Stimulated activated naive CD8-positive, alpha-beta T cell treated with anti-CD3 and anti-CD28 coated beads, Interleukin-15, Interleukin-2, amounts not matched to agents 100 ng/mL and 50 ng/mL, for 24 hours (primary cell): ENCODE measurements at regions not wholly inside any gene's neighbourhood (a gene's known extent, or its start where the extent isn't known, plus 50 kb on each side); places are given as distances from the start of the nearest gene placed in this dataset.
"Not testable (repeated sequence)": the region's sequence is repeated elsewhere in the genome, so short reads cannot be mapped to it uniquely, and the experiment has no call there.

Source experiments
- H3K27ac Mint-ChIP-seq: one replicate; pipeline ENCODE4 v1.8.0; 2021; ENCODE audit warnings: mild to moderate bottlenecking, mixed read lengths
- H3K27me3 Mint-ChIP-seq: one replicate; pipeline ENCODE4 v1.8.0; 2021; ENCODE audit warnings: mixed read lengths
- H3K36me3 Mint-ChIP-seq: one replicate; pipeline ENCODE4 v1.8.0; 2021; ENCODE audit warnings: low read depth, mixed read lengths
- H3K4me1 Mint-ChIP-seq: one replicate; pipeline ENCODE4 v1.8.0; 2021; ENCODE audit warnings: low read depth, mixed read lengths
- H3K4me3 Mint-ChIP-seq: one replicate; pipeline ENCODE4 v1.8.0; 2021; ENCODE audit warnings: mild to moderate bottlenecking, mixed read lengths
- H3K9me3 Mint-ChIP-seq: one replicate; pipeline ENCODE4 v1.8.0; 2021; ENCODE audit warnings: mixed read lengths

DNA sequence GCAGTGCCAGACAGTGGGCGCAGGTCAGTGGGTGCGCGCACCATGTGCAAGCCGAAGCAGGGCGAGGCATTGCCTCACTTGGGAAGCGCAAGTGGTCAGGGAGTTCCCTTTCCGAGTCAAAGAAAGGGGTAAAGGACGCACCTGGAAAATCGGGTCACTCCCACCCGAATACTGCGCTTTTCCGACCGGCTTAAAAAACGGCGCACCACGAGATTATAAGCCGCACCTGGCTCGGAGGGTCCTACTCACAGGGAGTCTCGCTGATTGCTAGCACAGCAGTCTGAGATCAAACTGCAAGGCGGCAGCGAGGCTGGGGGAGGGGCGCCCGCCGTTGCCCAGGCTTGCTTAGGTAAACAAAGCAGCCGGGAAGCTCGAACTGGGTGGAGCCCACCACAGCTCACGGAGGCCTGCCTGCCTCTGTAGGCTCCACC is 77.9 kb downstream of the NR4A2 start:
- H3K36me3 Mint-ChIP-seq, H3K4me1 Mint-ChIP-seq, H3K9me3 Mint-ChIP-seq, H3K27me3 Mint-ChIP-seq: not testable (repeated sequence)
- Mint-ChIP-seq H3K4me3 (peak overlapping the region; percentile 52), H3K27ac (peak overlapping the region; percentile 10)

DNA sequence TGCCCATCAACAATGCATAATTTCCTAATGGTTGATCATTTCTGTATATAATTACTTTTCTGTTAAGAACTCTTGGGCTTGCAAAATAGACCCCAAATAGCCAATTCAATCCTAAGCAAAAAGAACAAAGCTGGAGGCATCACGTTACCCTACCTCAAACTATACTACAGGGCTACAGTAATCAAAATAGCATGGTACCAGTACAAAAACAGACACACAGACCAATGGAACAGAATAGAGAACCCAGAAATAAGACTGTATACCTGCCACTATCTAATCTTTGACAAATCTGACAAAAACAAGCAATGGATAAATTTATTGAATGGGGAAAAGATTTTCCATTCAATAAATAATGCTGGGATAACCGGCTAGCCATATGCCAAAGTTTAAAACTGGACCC is 78.8 kb downstream of the NR4A2 start:
- no peaks in the 10 kb centered on the region for H3K9me3 Mint-ChIP-seq
- H3K27me3 Mint-ChIP-seq: peaks cover 6% of the 10 kb centered on the region
- H3K4me3 Mint-ChIP-seq: peak overlapping the region; percentile 52
- H3K4me1 Mint-ChIP-seq: no peaks in the 10 kb centered on the region
- H3K27ac Mint-ChIP-seq: no peak overlapping the region
- no peaks in the 10 kb centered on the region for H3K36me3 Mint-ChIP-seq

DNA sequence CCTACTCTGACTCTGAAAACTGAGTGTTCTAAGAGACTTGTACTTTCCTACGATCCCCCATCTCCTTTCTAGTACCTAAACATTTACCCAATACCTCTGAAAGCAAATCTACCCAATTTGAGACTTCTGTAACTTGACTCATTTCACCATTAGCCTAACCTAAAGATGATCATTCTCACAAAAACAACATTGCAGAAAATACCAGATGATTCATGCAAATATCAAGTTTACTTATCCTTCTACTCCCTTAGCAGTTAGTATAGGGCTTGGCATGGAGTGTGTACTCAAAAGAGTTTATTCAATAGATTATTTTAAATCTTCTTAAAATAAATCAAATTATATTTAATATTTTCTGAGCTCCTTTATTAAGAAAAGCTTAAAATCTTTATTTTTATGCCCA is 89.6 kb downstream of the NR4A2 start:
- Mint-ChIP-seq H3K27me3 (peaks cover 5% of the 10 kb centered on the region), H3K36me3 (peaks cover under 1% of the 10 kb centered on the region), H3K4me1 (no peaks in the 10 kb centered on the region), H3K4me3 (no peak overlapping the region), H3K9me3 (peaks cover 3% of the 10 kb centered on the region), H3K27ac (no peak overlapping the region)

DNA sequence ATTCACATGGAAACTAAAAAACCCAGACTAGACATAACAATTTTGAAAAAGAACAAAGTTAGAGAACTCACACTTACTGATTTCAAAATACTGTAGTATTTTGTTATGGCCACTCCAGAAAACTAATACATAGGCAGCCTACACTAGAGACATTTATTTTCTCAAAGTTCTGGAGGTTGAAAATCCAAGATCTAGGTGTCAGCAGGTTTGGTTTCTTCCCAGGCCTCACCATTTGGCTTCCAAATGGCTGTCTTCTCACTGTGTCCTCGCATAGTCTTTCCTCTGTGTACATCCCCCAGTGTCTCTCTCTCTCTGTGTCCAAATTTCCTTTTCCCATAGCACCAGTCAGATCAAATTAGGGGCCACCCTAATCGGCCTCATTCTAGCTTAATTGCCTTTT is 95.0 kb downstream of the NR4A2 start:
- Mint-ChIP-seq H3K4me1 (no peaks in the 10 kb centered on the region), H3K4me3 (no peak overlapping the region), H3K27ac (peak overlapping the region; percentile 29), H3K27me3 (peaks cover under 1% of the 10 kb centered on the region), H3K36me3 (peaks cover 4% of the 10 kb centered on the region), H3K9me3 (peaks cover 17% of the 10 kb centered on the region)

DNA sequence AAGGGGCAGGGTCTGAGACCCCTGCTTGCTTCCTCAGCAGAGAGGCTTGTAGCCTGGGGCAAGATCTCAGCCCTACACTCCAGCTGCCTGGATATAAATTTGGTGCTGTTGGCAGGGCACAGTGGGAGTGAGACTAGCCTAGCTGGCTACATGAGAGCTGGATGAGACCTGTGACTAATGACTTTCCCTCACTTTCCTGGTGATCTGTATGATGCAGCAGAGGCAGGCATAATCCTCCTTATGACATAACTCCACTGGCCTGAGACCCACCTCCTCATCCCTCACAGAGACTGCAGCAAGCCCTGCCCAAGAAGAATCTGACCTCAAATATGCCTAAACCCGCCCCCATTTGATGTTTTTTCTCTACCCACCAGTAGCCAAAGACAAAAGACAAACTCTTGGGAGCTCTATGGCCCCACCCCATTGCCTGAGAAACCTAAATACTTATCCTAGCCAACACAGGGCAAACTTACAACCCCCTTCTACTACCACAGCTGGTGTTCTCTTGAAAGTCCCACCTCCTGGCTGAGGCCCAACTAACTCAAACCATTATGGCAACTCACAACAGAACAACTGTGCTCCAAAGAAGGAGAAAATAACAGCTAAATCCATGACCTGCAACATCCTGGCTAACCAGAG is 102.7 kb downstream of the NR4A2 start:
- no peaks in the 10 kb centered on the region for H3K27me3 Mint-ChIP-seq
- peaks cover 20% of the 10 kb centered on the region for H3K9me3 Mint-ChIP-seq
- H3K27ac Mint-ChIP-seq: no peak overlapping the region
- H3K4me1 Mint-ChIP-seq: no peaks in the 10 kb centered on the region
- no peak overlapping the region for H3K4me3 Mint-ChIP-seq
- H3K36me3 Mint-ChIP-seq: no peaks in the 10 kb centered on the region

DNA sequence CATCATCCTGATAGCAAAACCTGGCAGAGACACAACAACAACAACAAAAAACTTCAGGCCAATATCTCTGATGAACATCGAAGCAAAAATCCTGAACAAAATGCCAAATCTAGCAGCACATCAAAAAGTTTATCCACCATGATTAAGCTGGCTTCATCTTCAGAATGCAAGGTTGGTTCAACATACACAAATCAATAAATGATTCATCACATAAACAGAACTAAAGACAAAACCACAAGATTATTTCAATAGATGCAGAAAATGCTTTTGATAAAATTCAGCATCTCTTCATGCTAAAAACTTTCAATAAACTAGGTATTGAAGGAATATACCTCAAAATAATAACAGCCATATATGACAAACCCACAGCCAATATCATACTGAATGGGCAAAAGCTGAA is 109.2 kb downstream of the NR4A2 start:
- not testable (repeated sequence) for H3K4me3 Mint-ChIP-seq, H3K36me3 Mint-ChIP-seq, H3K27ac Mint-ChIP-seq, H3K27me3 Mint-ChIP-seq, H3K4me1 Mint-ChIP-seq
- H3K9me3 Mint-ChIP-seq: peaks cover 16% of the 10 kb centered on the region

DNA sequence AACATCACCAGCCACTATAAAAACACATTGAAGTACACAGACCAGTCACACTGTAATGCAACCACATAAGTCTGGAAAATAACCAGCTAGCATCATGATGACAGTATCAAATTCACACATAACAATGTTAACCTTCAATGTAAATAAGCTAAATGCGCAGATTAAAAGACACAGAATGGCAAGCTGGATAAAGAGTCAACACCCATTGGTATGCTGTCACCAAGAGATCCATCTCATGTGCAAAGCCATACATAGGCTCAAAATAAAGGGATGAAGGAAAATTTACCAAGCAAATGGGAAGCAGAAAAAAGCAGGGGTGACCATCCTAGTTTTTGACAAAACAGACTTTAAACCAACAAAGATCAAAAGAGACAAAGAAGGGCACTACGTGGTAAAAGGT is 110.8 kb downstream of the NR4A2 start:
- H3K4me3 Mint-ChIP-seq: no peak overlapping the region
- H3K36me3 Mint-ChIP-seq: no peaks in the 10 kb centered on the region
- no peaks in the 10 kb centered on the region for H3K4me1 Mint-ChIP-seq
- no peak overlapping the region for H3K27ac Mint-ChIP-seq
- peaks cover 16% of the 10 kb centered on the region for H3K9me3 Mint-ChIP-seq
- no peaks in the 10 kb centered on the region for H3K27me3 Mint-ChIP-seq

DNA sequence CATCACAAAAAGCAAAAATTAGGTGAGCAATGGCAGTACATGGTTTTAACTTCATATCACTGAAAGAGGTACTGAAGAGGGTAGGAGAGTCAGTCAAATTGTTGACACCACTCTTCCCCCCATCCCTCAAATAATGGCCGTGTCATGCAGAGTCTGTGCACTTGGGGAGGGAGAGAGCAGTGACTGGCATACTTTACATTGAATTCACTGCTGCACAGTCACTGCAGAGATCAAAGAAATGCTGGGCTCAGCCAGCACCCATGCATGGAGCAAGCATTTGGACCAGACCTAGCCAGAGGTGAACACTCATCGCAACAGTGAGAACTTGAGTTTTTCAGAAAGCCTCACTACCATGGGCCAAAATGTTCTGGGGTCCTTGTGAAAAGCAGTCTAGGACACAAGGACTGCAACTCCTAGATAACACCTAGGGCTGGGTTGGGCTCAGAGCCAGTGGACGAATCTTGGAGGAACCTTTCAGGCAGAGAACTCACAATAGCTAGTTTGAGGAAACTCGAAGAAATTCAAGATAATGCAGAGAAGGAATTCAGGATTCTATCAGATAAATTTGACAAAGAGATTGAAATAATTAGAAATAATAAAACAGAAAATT is 112.9 kb downstream of the NR4A2 start:
- Mint-ChIP-seq H3K27me3 (peaks cover 4% of the 10 kb centered on the region), H3K27ac (no peak overlapping the region), H3K4me3 (no peak overlapping the region), H3K9me3 (peaks cover 16% of the 10 kb centered on the region), H3K36me3 (no peaks in the 10 kb centered on the region), H3K4me1 (no peaks in the 10 kb centered on the region)

DNA sequence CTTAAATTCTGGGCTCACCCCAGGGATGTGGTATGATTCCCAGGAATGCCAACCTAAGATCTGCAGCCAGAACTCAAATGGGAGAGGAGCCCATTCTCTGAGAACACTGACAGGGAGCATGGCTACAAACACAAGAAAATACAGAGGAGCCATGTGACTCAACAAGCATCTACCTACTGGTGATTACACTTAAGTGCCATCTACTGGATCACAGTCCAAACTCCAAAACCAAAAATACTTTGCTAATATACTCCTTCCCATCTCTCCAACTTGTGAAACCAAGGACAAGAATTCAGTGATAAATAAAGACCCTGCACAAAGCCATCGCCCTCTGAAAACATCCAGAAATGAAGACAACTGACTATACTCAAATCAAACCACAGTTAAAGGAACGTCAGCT is 116.9 kb downstream of the NR4A2 start:
- Mint-ChIP-seq H3K4me3 (no peak overlapping the region), H3K9me3 (no peaks in the 10 kb centered on the region), H3K36me3 (no peaks in the 10 kb centered on the region), H3K27me3 (peaks cover 16% of the 10 kb centered on the region), H3K27ac (no peak overlapping the region), H3K4me1 (no peaks in the 10 kb centered on the region)

DNA sequence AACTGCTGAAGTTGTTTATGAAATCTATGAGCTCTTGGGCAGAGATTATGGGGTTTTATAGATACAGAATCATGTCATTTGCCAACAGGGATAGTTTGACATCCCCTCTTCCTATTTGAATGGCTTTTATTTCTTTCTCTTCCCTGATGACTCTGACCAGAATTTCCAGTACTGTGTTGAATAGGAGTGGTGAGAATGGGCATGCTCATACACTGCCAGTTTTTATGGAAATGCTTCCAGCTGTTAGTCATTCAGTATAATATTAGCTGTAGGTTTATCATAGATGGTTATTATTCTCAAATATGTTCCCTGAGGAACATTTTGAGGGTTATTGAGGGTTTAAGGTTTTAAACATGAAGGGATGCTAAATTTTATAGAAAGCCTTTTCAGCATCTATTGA is 121.2 kb downstream of the NR4A2 start:
- Mint-ChIP-seq H3K4me1 (no peaks in the 10 kb centered on the region), H3K36me3 (no peaks in the 10 kb centered on the region), H3K27me3 (peaks cover 16% of the 10 kb centered on the region), H3K27ac (no peak overlapping the region), H3K9me3 (no peaks in the 10 kb centered on the region), H3K4me3 (no peak overlapping the region)

DNA sequence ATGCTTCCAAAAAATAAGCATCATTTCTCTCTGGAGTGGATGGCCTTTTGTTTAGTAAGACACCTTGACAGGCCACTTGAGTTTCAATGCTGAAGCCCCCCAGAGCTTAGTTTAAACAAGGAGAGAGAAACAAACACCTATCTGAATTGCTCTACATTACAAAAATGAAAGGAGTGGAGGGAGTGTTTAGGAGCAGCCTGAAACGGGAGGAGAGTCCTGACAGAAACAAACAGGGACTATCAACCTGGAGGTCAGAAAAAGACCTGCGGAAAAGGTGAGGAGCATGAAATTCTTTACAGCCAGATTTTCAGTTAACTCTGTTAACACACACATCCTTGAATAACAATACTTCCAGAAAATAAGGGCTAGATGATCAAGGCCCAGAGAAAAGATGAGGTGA is 126.2 kb downstream of the NR4A2 start:
- H3K27me3 Mint-ChIP-seq: peaks cover 7% of the 10 kb centered on the region
- no peaks in the 10 kb centered on the region for H3K4me1 Mint-ChIP-seq
- no peaks in the 10 kb centered on the region for H3K9me3 Mint-ChIP-seq
- no peaks in the 10 kb centered on the region for H3K36me3 Mint-ChIP-seq
- H3K27ac Mint-ChIP-seq: no peak overlapping the region
- no peak overlapping the region for H3K4me3 Mint-ChIP-seq

DNA sequence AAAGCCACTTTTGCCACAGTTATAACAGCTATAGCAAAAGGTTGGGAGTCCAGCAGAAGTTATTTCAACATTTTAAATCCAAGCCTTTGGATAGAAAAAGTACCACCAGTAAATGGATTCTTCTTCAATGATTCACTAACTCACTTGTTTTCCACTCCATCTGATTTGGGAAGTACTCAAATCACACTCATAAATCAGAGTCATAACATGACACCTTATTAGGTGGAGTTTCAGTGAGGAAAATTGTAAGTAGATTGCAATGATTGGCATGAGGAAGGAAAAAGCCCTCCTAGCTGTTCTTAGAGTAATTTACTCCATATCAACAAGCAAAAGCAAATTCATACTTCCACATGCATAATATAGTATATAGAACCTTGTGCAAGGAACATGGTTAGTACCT is 132.9 kb downstream of the NR4A2 start:
- no peaks in the 10 kb centered on the region for H3K4me1 Mint-ChIP-seq
- peaks cover 10% of the 10 kb centered on the region for H3K27me3 Mint-ChIP-seq
- no peak overlapping the region for H3K4me3 Mint-ChIP-seq
- no peaks in the 10 kb centered on the region for H3K36me3 Mint-ChIP-seq
- H3K9me3 Mint-ChIP-seq: no peaks in the 10 kb centered on the region
- no peak overlapping the region for H3K27ac Mint-ChIP-seq

DNA sequence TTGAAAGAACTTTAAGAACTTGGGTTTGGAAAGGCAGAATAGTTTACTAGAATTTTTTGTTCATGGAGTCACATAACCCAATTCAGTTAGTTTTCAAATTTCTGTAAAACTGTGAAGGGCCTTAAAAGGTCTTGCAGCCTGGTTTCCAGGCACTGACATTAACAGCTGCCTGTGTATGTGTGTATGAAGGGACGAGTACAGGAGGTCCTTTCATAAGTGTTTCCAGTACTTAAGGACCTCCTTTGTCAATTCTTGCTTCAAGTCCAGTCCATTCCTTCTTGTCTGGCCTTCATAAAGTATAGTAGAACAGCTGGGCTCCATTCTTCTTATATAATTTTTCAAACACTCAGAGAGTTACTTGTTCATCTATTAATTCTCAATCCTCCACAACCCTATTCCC is 136.5 kb downstream of the NR4A2 start:
- Mint-ChIP-seq H3K36me3 (no peaks in the 10 kb centered on the region), H3K4me3 (no peak overlapping the region), H3K27me3 (peaks cover 3% of the 10 kb centered on the region), H3K27ac (no peak overlapping the region), H3K9me3 (no peaks in the 10 kb centered on the region), H3K4me1 (peaks cover 18% of the 10 kb centered on the region)

DNA sequence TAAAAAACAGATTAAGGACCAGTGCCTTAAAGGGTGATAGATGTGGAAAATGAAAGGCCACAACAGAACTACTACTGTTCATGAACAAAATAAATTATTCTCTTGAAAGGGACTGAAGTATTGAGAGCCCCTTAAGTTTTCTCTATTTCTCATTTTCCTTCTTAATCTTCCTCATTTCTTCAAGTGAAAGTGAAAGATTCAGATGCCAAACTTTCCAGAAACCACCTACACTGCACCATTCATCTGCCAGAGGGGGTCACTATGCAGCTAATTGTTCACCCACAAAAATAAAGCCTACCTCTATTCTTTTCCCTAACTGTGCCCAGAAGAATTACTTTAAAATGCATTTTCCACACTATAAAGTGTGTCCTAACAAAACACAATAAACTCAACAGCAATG is 140.1 kb downstream of the NR4A2 start:
- H3K27ac Mint-ChIP-seq: peak overlapping the region; percentile 7
- H3K4me1 Mint-ChIP-seq: peaks cover 18% of the 10 kb centered on the region
- H3K4me3 Mint-ChIP-seq: no peak overlapping the region
- no peaks in the 10 kb centered on the region for H3K27me3 Mint-ChIP-seq
- H3K36me3 Mint-ChIP-seq: no peaks in the 10 kb centered on the region
- no peaks in the 10 kb centered on the region for H3K9me3 Mint-ChIP-seq

DNA sequence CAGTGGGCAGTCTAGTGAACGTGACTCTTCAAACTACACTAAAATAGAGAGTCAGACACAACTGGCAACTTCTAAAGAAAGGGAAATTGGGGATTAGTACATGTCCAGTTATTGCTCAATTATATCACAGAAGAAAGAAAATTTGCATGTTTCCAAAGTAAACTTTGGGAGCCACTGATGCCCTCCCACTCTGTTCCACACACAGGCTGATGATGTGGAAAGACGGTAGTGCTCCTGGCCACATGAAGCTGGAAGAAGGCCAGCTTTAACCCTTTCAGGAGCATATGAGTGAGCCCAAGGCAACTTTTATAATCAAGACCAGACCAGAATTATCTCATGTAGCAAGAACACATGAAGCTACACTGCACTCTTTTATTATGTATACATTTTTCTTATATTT is 141.0 kb downstream of the NR4A2 start:
- no peaks in the 10 kb centered on the region for H3K9me3 Mint-ChIP-seq
- H3K4me1 Mint-ChIP-seq: peaks cover 18% of the 10 kb centered on the region
- H3K4me3 Mint-ChIP-seq: no peak overlapping the region
- no peaks in the 10 kb centered on the region for H3K36me3 Mint-ChIP-seq
- H3K27me3 Mint-ChIP-seq: no peaks in the 10 kb centered on the region
- no peak overlapping the region for H3K27ac Mint-ChIP-seq

DNA sequence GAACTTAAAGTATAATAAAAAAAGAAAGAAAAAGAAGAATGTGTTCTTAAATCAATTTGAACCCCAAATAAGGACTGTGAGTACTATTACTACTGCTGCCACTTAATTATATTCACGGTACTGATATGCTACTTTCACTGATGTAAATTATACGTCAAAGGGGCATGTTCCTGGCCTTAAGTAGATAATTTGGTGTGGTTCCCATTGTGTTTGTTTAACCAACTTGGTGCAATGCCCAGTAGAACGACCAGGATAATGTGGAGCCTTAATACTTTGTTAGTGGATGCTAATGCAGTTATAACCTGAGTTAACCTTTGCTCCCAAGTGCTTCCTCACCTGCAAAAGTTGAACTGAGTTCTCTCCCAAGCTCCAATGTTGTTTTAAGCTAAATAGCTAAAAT is 142.0 kb downstream of the NR4A2 start:
- Mint-ChIP-seq H3K4me3 (no peak overlapping the region), H3K27me3 (no peaks in the 10 kb centered on the region), H3K27ac (no peak overlapping the region), H3K36me3 (no peaks in the 10 kb centered on the region), H3K4me1 (peaks cover 18% of the 10 kb centered on the region), H3K9me3 (no peaks in the 10 kb centered on the region)
